ENCODE measurements at regions not wholly inside any gene's neighbourhood (a gene's known extent, or its start where the extent isn't known, plus 50 kb on each side); places are given as distances from the start of the nearest gene placed in this dataset.

- Histone ChIP-seq H3K27ac (no peak overlapping the region), H3K4me3 (no peak overlapping the region)
- TF ChIP-seq CTCF (IDR thresholded peaks at IDR 0.05): no peak
- DNase-seq (ENCODE audit: low spot score): no peak
Observed at GRCh38 chr9:109962215-109962614, 182.2 kb downstream of the PALM2AKAP2 start.

GRCh38 chr9:109963079-109963478 is 183.1 kb downstream of the PALM2AKAP2 start:
- DNase-seq (ENCODE audit: low spot score): no peak
- Histone ChIP-seq H3K27ac (no peak overlapping the region), H3K4me3 (no peak overlapping the region)
- no peak for TF ChIP-seq CTCF (IDR thresholded peaks at IDR 0.05)

GRCh38 chr9:109966643-109967368 is 186.8 kb downstream of the PALM2AKAP2 start:
- H3K4me3 ChIP-seq: no peak overlapping the region
- DNase-seq (ENCODE audit: low spot score): no peak
- no peak for TF ChIP-seq CTCF (IDR thresholded peaks at IDR 0.05)
- no peak overlapping the region for H3K27ac ChIP-seq

GRCh38 chr9:109967651-109968642 is 187.9 kb downstream of the PALM2AKAP2 start:
- H3K4me3 ChIP-seq: no peak overlapping the region
- TF ChIP-seq CTCF (IDR thresholded peaks at IDR 0.05): no peak
- DNase-seq (ENCODE audit: low spot score): no peak
- H3K27ac ChIP-seq: peak overlapping the region in 1 of 2 donors; percentile 26

- Histone ChIP-seq H3K27ac (peak overlapping the region in 1 of 2 donors; percentile 10), H3K4me3 (no peak overlapping the region)
- TF ChIP-seq CTCF (IDR thresholded peaks at IDR 0.05): no peak
- no peak for DNase-seq (ENCODE audit: low spot score)
Observed at GRCh38 chr9:109969011-109969410, 189.0 kb downstream of the PALM2AKAP2 start.

- no peak for DNase-seq (ENCODE audit: low spot score)
- H3K27ac ChIP-seq: peak overlapping the region in 1 of 2 donors; percentile 10
- no peak for TF ChIP-seq CTCF (IDR thresholded peaks at IDR 0.05)
Observed at GRCh38 chr9:109969573-109970237, 189.7 kb downstream of the PALM2AKAP2 start.

More at GRCh38 chr9:109969573-109970237, 189.7 kb downstream of the PALM2AKAP2 start:
- H3K4me3 ChIP-seq: no peak overlapping the region

Measured in coronary artery (tissue), 2 donors.